ENCODE measurements at regions not wholly inside any gene's neighbourhood (a gene's known extent, or its start where the extent isn't known, plus 50 kb on each side); places are given as distances from the start of the nearest gene placed in this dataset.

DNA sequence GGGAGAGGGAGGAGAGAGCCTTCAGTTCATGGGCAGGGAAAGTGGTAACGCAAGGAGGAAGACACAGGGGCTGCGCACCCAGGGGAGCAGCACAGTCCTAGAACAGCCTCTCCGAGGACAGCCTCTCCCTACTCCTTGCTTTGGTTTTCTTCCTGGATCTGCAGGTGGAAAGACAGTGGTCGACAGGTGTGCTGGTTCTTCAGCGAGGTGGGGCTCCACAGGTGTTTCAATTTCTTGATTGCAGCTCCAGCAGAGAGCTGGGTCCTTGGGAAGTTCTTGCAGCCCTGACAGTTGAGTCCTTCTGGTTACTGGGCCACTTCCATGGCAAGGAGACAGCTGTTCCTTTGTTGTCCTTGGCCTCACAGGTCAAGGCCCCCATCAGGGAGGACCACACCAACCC lies 220.7 kb upstream of the NR2F2 start:
- TF ChIP-seq CTCF (IDR thresholded peaks at IDR 0.05) (no peak), ZFX (IDR thresholded peaks at IDR 0.05; ENCODE audit: borderline replicate concordance) (no peak)

Data from 22Rv1 (cell line).